Caco-2 (cell line): ENCODE measurements at regions not wholly inside any gene's neighbourhood (a gene's known extent, or its start where the extent isn't known, plus 50 kb on each side); places are given as distances from the start of the nearest gene placed in this dataset.

Experiments
- BruUV-seq: library from RNA; stranded (reverse); fragments of 400-500 nt; replicated peaks from 2 replicates; lab custom pipeline; 2021; lab: Mats Ljungman, UMichigan
- CTCF ChIA-PET: fragments of 300-600 bp; sonication (Branson Sonifier 250); formaldehyde crosslinking; loops from one replicate; lab custom pipeline; 2022; ENCODE audit warnings: antibody characterized with exemption; lab: Charles Lee
- POLR2A ChIA-PET: fragments of 300-600 bp; sonication (Branson Sonifier 250); formaldehyde crosslinking; loops from one replicate; lab custom pipeline; 2022; ENCODE audit warnings: antibody characterized with exemption; lab: Charles Lee
- DNase-seq, 2 experiments: peaks; one replicate each; pipeline versions ENCODE4 v3.0.0 to v3.0.0-alpha.2; 2020 to 2022
- H3K27me3 ChIP-seq: replicated peaks from 2 replicates; pipeline ENCODE4 v1.6.0; 2011; ENCODE audit warnings: low read length; ENCODE audit not compliant: control insufficient read depth, insufficient read depth
- H3K36me3 ChIP-seq: 2 replicates; pipeline ENCODE4 v1.5.1; 2011; ENCODE audit warnings: low read length; ENCODE audit not compliant: control insufficient read depth, insufficient read depth
- H3K4me1 ChIP-seq: fragments of 250-450 bp; sonication (Bioruptor Pico); 2 replicates; pipeline ENCODE4 v1.5.1; 2020; ENCODE audit warnings: mild to moderate bottlenecking
- H3K4me3 ChIP-seq: 2 replicates; pipeline ENCODE4 v1.5.1; 2011; ENCODE audit warnings: low read depth, mild to moderate bottlenecking, control low read depth, low read length
- H3K9me3 ChIP-seq: fragments of 250-450 bp; sonication (Bioruptor Pico); 2 replicates; pipeline ENCODE4 v1.5.1; 2020; ENCODE audit warnings: mild to moderate bottlenecking, moderate library complexity
- H3K27ac Mint-ChIP-seq: one replicate; pipeline ENCODE4 v1.8.0; 2022; ENCODE audit warnings: mixed read lengths; ENCODE audit not compliant: unreplicated experiment
- H3K27me3 Mint-ChIP-seq: one replicate; pipeline ENCODE4 v1.8.0; 2022; ENCODE audit warnings: mixed read lengths; ENCODE audit not compliant: insufficient read depth, unreplicated experiment
- H3K36me3 Mint-ChIP-seq: one replicate; pipeline ENCODE4 v1.8.0; 2022; ENCODE audit warnings: mild to moderate bottlenecking, mixed read lengths; ENCODE audit not compliant: insufficient read depth, unreplicated experiment
- H3K4me1 Mint-ChIP-seq: one replicate; pipeline ENCODE4 v1.8.0; 2022; ENCODE audit warnings: low read depth, mixed read lengths; ENCODE audit not compliant: unreplicated experiment
- H3K4me3 Mint-ChIP-seq: one replicate; pipeline ENCODE4 v1.8.0; 2022; ENCODE audit warnings: mild to moderate bottlenecking, moderate library complexity, mixed read lengths; ENCODE audit not compliant: unreplicated experiment
- H3K9me3 Mint-ChIP-seq: one replicate; pipeline ENCODE4 v1.8.0; 2022; ENCODE audit warnings: mixed read lengths; ENCODE audit not compliant: unreplicated experiment
- intact Hi-C: fragments of 100-400 bp; cut with micrococcal nuclease; formaldehyde crosslinking; loops from one replicate; pipeline ENCODE4 v1.10.0; 2022; ENCODE audit not compliant: unreplicated experiment
- TF ChIP-seq, protein P1 (sequence below), 2 experiments: fragments of 200-600 bp in 1 of 2; IDR thresholded peaks; 1 replicate in 1 of 2; 2 replicates in 1 of 2; pipeline versions ENCODE4 v1.5.1 to v1.8.0; 2011 to 2022; ENCODE audit warnings: antibody characterized with exemption in 1 of 2, control low read depth in 1 of 2, inconsistent platforms in 1 of 2, low read depth in 1 of 2, low read length in 1 of 2, mild to moderate bottlenecking in 1 of 2, moderate library complexity in 1 of 2; ENCODE audit not compliant: insufficient read depth in 1 of 2, severe bottlenecking in 1 of 2, unreplicated experiment in 1 of 2

DNA sequence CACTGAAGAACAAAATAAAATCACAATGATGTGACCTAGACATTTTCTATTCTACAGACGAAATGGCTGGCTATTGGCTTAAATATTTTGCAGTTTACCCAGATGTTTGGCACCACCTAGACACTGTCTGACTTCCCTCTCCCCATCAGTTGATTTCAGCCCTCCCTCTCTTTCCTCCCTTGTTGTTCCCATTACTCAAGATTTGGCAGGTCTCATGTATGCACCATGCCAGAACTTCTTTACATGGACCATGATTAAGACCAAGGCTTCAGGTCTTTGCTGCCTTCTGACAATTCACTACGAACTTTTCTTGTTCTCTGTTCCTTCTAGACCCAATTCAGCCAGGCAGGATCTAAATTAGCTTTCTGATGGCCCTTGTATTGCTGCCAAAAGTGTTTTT lies 66.6 kb upstream of the GDNF start:
- Mint-ChIP-seq H3K4me1 (no peaks in the 10 kb centered on the region), H3K36me3 (no peaks in the 10 kb centered on the region), H3K4me3 (no peak overlapping the region), H3K27ac (no peak overlapping the region), H3K9me3 (peaks cover 10% of the 10 kb centered on the region), H3K27me3 (peaks cover 6% of the 10 kb centered on the region)
- ChIA-PET CTCF (no interaction called here), POLR2A (no interaction called here)
- Histone ChIP-seq H3K4me3 (no peak overlapping the region), H3K27me3 (no peaks in the 10 kb centered on the region), H3K36me3 (no peaks in the 10 kb centered on the region), H3K4me1 (no peaks in the 10 kb centered on the region), H3K9me3 (no peaks in the 10 kb centered on the region)
- intact Hi-C loops = loop anchor here (10.0 kb wide), 1 partner anchor 288 kb away; no protein-coding TSS in a partner anchor
- no TSS peak for BruUV-seq
- DNase-seq = no peak
- TF ChIP-seq, protein P1, sequence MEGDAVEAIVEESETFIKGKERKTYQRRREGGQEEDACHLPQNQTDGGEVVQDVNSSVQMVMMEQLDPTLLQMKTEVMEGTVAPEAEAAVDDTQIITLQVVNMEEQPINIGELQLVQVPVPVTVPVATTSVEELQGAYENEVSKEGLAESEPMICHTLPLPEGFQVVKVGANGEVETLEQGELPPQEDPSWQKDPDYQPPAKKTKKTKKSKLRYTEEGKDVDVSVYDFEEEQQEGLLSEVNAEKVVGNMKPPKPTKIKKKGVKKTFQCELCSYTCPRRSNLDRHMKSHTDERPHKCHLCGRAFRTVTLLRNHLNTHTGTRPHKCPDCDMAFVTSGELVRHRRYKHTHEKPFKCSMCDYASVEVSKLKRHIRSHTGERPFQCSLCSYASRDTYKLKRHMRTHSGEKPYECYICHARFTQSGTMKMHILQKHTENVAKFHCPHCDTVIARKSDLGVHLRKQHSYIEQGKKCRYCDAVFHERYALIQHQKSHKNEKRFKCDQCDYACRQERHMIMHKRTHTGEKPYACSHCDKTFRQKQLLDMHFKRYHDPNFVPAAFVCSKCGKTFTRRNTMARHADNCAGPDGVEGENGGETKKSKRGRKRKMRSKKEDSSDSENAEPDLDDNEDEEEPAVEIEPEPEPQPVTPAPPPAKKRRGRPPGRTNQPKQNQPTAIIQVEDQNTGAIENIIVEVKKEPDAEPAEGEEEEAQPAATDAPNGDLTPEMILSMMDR (IDR thresholded peaks at IDR 0.05; ENCODE audit: insufficient read depth in 1 of 2, low read depth in 1 of 2, low read length in 1 of 2, severe bottlenecking in 1 of 2, unreplicated experiment in 1 of 2) = no peak

- DNase-seq = no peak
- TF ChIP-seq, protein P1 (IDR thresholded peaks at IDR 0.05; ENCODE audit: insufficient read depth in 1 of 2, low read depth in 1 of 2, low read length in 1 of 2, severe bottlenecking in 1 of 2, unreplicated experiment in 1 of 2) = no peak
- Mint-ChIP-seq H3K36me3 (no peaks in the 10 kb centered on the region), H3K4me3 (no peak overlapping the region), H3K4me1 (no peaks in the 10 kb centered on the region), H3K27me3 (peaks cover 6% of the 10 kb centered on the region), H3K9me3 (peaks cover 10% of the 10 kb centered on the region), H3K27ac (no peak overlapping the region)
- Histone ChIP-seq H3K36me3 (no peaks in the 10 kb centered on the region), H3K4me1 (no peaks in the 10 kb centered on the region), H3K27me3 (no peaks in the 10 kb centered on the region), H3K4me3 (no peak overlapping the region), H3K9me3 (no peaks in the 10 kb centered on the region)
- BruUV-seq = no TSS peak
- intact Hi-C loops = loop anchor here (10.0 kb wide), 1 partner anchor 290 kb away; no protein-coding TSS in a partner anchor
- ChIA-PET CTCF (no interaction called here), POLR2A (no interaction called here)
Observed at GRCh38 chr5:37905230-37905629, 65.4 kb upstream of the GDNF start.

DNA sequence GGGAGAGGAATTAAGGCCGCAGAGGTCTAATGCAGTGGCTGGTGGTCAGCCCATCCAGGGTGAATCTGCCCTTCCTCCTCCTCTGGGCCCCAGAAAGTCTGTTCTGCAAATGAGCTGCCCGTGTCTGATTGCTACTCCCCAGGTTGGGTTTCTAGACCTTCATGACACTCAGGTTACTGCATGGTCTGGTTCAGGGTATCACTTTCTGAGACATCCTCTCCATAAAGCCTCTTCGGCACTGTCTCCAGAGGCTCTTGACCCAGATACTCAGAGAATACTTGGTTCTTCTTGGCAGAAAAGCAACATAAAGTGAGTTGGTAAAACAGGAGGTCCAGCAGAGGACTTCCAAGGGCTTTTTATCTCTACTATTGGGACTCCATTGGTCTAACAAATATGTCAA lies 62.5 kb upstream of the GDNF start:
- intact Hi-C loops = loop anchor here (10.0 kb wide), 1 partner anchor 292 kb away; no protein-coding TSS in a partner anchor
- POLR2A ChIA-PET = no interaction called here

More for the DNA sequence above, 62.5 kb upstream of the GDNF start:
- Histone ChIP-seq H3K27me3 (no peaks in the 10 kb centered on the region), H3K4me3 (no peak overlapping the region), H3K36me3 (no peaks in the 10 kb centered on the region), H3K4me1 (no peaks in the 10 kb centered on the region), H3K9me3 (no peaks in the 10 kb centered on the region)
- Mint-ChIP-seq H3K36me3 (no peaks in the 10 kb centered on the region), H3K9me3 (peaks cover 10% of the 10 kb centered on the region), H3K4me3 (no peak overlapping the region), H3K27me3 (peaks cover 6% of the 10 kb centered on the region), H3K27ac (no peak overlapping the region), H3K4me1 (no peaks in the 10 kb centered on the region)
- BruUV-seq = no TSS peak
- CTCF ChIA-PET = interaction anchor here (0.6 kb wide), 1 partner anchor 1522 kb away, joined by 3 read pairs; the partner anchor contains the start of gene DAB2
- DNase-seq = no peak
- TF ChIP-seq, protein P1 (IDR thresholded peaks at IDR 0.05; ENCODE audit: insufficient read depth in 1 of 2, low read depth in 1 of 2, low read length in 1 of 2, severe bottlenecking in 1 of 2, unreplicated experiment in 1 of 2) = no peak
